GM18909 (cell line): ENCODE measurements at regions not wholly inside any gene's neighbourhood (a gene's known extent, or its start where the extent isn't known, plus 50 kb on each side); places are given as distances from the start of the nearest gene placed in this dataset.

Experiments
- ATAC-seq: cut with Tn5 transposase; IDR thresholded peaks from one replicate; pipeline ENCODE4 v1.9.1; 2021; ENCODE audit warnings: mild to moderate bottlenecking; ENCODE audit not compliant: unreplicated experiment, poor library complexity

- ATAC-seq = no peak
Measured at GRCh38 chr16:85185303-85186100, 73.2 kb upstream of the CIBAR2 start.

GRCh38 chr16:85187002-85187401 lies 74.7 kb upstream of the CIBAR2 start:
- no peak for ATAC-seq

- ATAC-seq = no peak
Measured at GRCh38 chr16:85187447-85187846, 75.2 kb upstream of the CIBAR2 start.

GRCh38 chr16:85187886-85188285 lies 75.6 kb upstream of the CIBAR2 start:
- no peak for ATAC-seq

- ATAC-seq = no peak
Measured at GRCh38 chr16:85188822-85189672, 76.8 kb upstream of the CIBAR2 start.

- no peak for ATAC-seq
Measured at GRCh38 chr16:85190572-85190971, 78.3 kb upstream of the CIBAR2 start.

DNA sequence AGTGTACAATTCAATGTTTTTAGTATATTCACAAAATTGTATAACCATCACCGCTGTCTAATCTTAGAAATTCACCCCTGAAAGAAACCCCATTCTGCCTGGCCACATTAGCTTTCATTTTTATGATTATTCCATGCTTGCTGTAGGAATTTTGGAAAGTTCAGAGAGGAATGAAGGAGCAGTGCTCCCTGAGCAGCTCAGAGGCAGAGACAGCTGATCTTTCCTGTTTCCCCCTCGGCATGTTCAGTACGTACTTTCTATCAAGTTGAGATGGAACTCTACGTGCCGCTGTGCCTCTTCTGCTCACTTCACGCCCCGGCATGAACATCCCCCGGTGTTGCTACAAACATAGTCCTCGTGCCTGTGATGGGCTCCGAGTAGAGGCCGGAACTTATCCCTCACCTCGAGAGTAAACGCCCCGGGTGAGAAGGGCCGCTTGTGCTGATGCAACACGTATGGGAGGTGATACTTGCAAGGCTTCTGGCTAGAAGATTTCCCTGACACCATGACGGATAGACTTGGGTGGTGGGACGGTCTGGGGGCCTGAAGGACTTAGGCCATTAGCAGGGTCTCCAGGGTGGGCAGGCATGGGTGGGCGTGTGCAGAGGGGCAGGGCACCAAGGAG lies 79.2 kb upstream of the CIBAR2 start:
- no peak for ATAC-seq

DNA sequence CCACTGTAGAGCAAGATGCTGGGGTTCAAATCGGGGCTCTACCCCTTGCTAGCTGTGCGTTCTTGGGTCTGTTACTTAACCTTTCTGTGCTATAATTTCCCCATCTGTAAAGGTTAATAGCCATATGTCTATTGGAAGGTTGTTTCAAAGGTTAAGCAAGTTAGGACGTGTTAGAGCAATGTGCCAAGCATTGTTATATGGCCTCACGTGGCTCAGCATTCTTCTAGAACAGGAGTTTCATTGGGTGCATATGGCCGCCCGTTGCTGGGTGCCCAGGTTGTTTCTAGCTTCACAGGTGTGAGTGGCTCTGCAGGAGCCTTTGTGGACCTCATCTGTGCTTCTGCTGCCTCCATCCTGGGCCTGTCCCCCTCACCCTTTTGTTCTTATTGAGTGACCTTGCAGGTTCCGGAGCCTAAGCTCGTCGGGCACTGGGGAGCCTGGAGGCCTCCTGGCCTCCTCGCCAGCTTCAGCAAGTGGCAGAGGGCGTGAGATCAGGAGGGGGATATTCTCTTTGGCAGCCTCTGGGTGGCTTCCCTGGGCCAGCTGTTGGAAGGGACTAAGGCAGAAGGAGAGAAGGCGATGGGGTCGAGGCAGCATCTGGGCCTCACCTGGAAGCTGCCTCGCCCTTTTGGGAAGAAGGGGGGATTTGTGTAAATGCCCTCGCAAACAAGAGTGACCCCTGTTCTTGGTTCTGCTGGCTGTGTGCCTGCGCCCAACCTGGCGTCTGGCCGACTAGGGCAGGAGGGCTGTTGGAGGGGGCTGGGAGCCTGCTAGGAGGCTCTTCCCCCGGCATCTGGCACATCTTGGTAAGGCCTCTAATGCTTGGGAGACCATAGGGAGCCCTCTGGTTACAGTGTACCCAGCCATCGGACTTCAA lies 80.2 kb upstream of the CIBAR2 start:
- ATAC-seq = no peak

GRCh38 chr16:85193115-85193493 lies 80.8 kb upstream of the CIBAR2 start:
- ATAC-seq = no peak

DNA sequence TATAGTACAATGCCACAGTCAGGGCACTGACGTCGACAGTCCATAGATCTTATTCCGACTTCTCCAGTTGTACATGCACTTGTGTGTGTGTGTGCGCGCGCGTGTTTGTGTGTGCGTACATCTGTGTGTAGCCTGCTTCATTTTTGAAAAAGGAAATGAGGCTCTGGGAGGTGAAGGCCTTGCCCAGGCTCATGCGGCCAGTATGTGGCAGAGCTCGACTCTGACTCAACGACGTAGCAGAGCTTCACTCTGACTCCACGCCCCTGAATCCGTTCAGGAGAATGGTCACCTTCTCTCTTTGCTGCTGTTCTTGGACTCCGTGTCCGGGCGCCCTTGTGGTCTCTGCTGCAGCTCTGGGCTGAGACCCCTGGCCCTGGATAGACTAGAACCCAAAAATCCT lies 81.6 kb upstream of the CIBAR2 start:
- ATAC-seq = no peak

GRCh38 chr16:85194307-85195270 lies 82.3 kb upstream of the CIBAR2 start:
- no peak for ATAC-seq

GRCh38 chr16:85195271-85195647 lies 83.0 kb upstream of the CIBAR2 start:
- no peak for ATAC-seq

DNA sequence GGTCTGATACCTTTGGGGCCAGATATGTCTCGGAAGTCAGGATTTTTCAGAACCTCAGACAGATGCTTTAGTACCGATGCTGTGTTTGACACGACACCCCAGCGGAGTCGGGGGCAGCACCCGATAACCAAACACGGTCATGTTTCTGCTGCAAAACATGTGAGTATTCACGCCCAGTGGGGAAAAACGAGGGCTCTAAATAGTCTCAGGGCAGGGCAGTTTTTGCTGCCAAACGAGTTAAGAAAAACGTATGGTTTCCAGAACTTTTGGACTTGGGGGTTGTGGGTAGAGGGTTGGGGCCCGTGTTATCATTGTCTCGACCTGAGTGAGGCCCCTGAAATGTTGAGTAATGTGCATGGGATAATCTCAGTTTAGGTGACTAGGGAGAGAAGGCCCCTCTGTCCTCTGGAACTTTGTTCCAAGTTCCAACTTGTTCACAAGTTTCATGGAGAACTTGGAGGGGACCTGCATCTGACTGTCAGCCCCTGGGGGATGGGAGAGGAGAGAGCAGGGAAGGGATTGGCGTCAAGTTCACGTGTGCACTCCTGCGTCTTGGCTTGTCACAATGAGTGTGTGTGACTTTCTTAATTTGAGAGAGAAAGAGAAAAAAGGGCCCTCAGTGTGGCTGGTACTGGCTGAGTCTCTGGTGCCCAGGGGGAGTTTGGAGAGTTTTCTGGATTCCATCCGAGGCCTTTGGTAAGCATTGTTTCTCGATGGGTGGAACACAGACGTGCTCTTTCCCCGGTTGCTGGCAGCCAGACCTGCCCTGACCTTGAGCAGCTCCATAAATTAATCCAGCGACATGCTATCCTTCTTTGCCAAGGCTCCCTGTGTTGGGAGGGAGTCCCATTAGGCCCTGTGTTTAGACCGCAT lies 83.9 kb upstream of the CIBAR2 start:
- no peak for ATAC-seq

DNA sequence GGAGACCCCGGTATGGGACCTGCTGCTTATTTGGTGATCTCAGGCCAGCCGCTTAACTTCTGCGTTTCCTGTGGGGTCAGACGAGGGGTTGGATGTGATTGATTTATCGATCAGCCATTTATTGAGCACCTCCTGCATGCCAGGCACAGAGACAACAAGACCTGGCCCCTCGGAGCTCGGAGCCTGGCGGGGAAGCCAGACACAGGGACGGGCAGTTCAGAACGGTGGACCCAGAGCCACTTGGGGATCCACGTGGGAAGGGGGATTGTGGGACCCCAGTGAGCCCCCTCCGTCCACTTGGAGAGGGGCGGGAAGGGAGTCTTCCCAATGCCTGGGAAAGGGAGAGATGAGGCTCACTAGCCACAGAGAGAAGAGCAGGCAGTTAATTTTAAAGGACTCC lies 84.7 kb upstream of the CIBAR2 start:
- ATAC-seq = no peak

GRCh38 chr16:85197611-85198566 lies 85.6 kb upstream of the CIBAR2 start:
- ATAC-seq = no peak

DNA sequence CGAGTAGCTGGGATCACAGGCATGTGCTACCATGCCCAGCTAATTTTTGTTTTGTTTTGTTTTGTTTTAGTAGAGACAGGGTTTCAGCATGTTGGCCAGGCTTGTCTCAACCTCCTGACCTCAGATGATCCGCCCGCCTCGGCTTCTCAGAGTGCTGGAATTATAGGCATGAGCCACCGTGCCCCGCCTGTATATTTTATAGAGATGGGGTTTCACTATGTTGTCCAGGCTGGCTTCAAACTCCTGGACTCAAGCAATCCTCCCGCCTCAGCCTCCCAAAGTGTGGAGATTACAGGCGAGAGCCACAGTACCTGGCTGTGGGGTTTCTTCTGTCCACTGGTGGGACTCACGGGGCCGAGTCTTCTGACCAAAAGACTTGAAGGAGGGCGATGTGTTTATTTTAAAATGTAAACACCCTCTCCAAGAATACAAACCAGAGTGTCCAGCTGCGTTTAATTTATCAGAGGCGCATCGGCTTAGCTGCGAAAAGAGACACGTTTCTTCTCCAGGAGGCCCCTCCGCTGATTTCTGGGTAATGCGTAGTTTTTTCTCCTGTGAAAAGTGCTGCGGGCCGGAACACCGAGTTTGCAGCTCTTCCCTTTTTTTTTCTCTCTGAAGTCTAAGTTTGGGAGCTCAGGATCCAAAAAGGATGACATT lies 86.9 kb upstream of the CIBAR2 start:
- no peak for ATAC-seq

- no peak for ATAC-seq
Measured at GRCh38 chr16:85199880-85200279, 87.6 kb upstream of the CIBAR2 start.
